PFSK-1 (cell line): ENCODE measurements at regions not wholly inside any gene's neighbourhood (a gene's known extent, or its start where the extent isn't known, plus 50 kb on each side); places are given as distances from the start of the nearest gene placed in this dataset.

ENCODE experiments used
- SIN3A ChIP-seq: IDR thresholded peaks from 2 replicates; pipeline ENCODE4 v1.6.1; 2012; ENCODE audit warnings: mild to moderate bottlenecking, low read length, moderate library complexity, borderline replicate concordance; ENCODE audit not compliant: insufficient read depth
- TAF1 ChIP-seq: IDR thresholded peaks from 2 replicates; pipeline ENCODE4 v1.6.1; 2012; ENCODE audit warnings: low read length, control low read depth, borderline replicate concordance; ENCODE audit not compliant: insufficient read depth

GRCh38 chr12:58189030-58189429 is 247.7 kb downstream of the ATP23 start:
- no peak for TF ChIP-seq SIN3A
- no peak for TF ChIP-seq TAF1
